ENCODE measurements at regions not wholly inside any gene's neighbourhood (a gene's known extent, or its start where the extent isn't known, plus 50 kb on each side); places are given as distances from the start of the nearest gene placed in this dataset.

DNA sequence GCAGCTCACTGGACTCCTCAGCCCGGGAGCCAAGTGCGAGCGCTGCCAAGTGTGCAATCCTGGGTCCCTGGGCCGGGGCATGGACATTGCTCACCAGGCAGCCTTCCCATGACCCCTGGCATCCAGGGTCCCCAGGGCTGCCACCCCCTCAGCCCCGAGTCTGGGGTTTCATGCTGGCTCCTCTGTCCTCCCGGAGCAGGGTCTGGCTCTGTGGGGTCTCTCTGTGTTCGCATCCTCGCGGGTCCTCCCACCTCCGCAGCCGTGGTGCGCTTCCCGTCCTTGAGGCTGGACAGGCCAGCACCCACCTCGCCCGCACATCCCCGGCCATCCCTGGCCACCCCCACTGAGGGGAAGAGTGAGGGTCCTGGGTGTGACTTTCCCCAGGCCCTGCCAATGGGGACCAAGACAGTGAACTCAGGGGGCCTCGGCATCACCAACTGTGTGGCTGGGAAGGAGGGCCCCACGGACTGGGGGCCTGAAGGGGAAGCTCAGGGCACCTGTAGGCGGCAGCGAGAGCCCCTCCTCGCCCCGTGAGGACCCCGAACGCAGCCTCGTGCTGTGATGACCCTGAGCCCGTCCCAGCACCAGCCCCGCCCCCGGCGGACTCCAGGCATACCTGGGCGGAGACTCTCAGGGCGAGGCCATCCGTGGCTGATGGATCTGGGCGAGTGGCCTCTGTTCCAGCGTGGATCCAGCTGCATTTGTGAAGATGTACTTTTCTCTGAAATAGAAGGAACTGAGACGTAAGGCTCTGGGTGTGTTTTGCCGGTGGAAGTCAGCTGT is 50.3 kb upstream of the CFAP46 start:
- Mint-ChIP-seq H3K27me3 (ENCODE audit: low read depth) (no peaks in the 10 kb centered on the region), H3K9me3 (no peaks in the 10 kb centered on the region), H3K4me3 (no peak overlapping the region), H3K27ac (ENCODE audit: unreplicated experiment) (no peak overlapping the region), H3K4me1 (peaks cover 6% of the 10 kb centered on the region), H3K36me3 (ENCODE audit: low read depth) (no peaks in the 10 kb centered on the region)
- TF ChIP-seq, protein P1, sequence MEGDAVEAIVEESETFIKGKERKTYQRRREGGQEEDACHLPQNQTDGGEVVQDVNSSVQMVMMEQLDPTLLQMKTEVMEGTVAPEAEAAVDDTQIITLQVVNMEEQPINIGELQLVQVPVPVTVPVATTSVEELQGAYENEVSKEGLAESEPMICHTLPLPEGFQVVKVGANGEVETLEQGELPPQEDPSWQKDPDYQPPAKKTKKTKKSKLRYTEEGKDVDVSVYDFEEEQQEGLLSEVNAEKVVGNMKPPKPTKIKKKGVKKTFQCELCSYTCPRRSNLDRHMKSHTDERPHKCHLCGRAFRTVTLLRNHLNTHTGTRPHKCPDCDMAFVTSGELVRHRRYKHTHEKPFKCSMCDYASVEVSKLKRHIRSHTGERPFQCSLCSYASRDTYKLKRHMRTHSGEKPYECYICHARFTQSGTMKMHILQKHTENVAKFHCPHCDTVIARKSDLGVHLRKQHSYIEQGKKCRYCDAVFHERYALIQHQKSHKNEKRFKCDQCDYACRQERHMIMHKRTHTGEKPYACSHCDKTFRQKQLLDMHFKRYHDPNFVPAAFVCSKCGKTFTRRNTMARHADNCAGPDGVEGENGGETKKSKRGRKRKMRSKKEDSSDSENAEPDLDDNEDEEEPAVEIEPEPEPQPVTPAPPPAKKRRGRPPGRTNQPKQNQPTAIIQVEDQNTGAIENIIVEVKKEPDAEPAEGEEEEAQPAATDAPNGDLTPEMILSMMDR (conservative IDR thresholded peaks at IDR 0.05): no peak
- no peak for DNase-seq (ENCODE audit: low read depth, low spot score)

All from neural crest cell (in vitro differentiated cells).